H1 (cell line): ENCODE measurements at regions not wholly inside any gene's neighbourhood (a gene's known extent, or its start where the extent isn't known, plus 50 kb on each side); places are given as distances from the start of the nearest gene placed in this dataset.

Experiments used
- ASH2L ChIP-seq: fragments of 200-600, 300-600 bp; sonication (generic); IDR thresholded peaks from one replicate; pipeline ENCODE4 v1.7.1; 2017; ENCODE audit warnings: low read length
- CBX5 ChIP-seq: fragments of 300-800, 300-1000 bp; sonication (generic); IDR thresholded peaks from 2 replicates; pipeline ENCODE4 v1.7.1; 2016; ENCODE audit warnings: antibody characterized with exemption, low read length, low read depth
- CHD7 ChIP-seq: fragments of 300-600 bp; sonication (generic); IDR thresholded peaks from 2 replicates; pipeline ENCODE4 v1.7.1; 2012; ENCODE audit warnings: low read length, moderate library complexity, mild to moderate bottlenecking, inconsistent platforms; ENCODE audit not compliant: insufficient replicate concordance
- JUND ChIP-seq: IDR thresholded peaks from 2 replicates; pipeline ENCODE4 v1.6.1; 2011; ENCODE audit warnings: mild to moderate bottlenecking, improper control_type of control experiment, low read length
- MAFK ChIP-seq: IDR thresholded peaks from 2 replicates; pipeline ENCODE4 v1.6.1; 2012; ENCODE audit warnings: low read depth, mild to moderate bottlenecking, improper control_type of control experiment, low read length
- POU5F1 ChIP-seq: IDR thresholded peaks from 2 replicates; pipeline ENCODE4 v1.6.1; 2011; ENCODE audit warnings: low read depth, mild to moderate bottlenecking, low read length, moderate library complexity
- RXRA ChIP-seq: IDR thresholded peaks from 2 replicates; pipeline ENCODE4 v1.6.1; 2011; ENCODE audit warnings: low read depth, mild to moderate bottlenecking, low read length, moderate library complexity; ENCODE audit not compliant: insufficient read depth
- SIN3A ChIP-seq, 2 experiments: IDR thresholded peaks in 1 of 2; conservative IDR thresholded peaks in 1 of 2; 2 replicates each; pipeline ENCODE4 v1.6.1; 2011 to 2012; ENCODE audit warnings: low read length in 2 of 2, improper control_type of control experiment in 1 of 2, low read depth in 1 of 2, mild to moderate bottlenecking in 1 of 2
- SRF ChIP-seq: IDR thresholded peaks from 2 replicates; pipeline ENCODE4 v1.6.1; 2011; ENCODE audit warnings: mild to moderate bottlenecking, low read depth, low read length, moderate library complexity
- TAF7 ChIP-seq: optimal IDR thresholded peaks from 2 replicates; pipeline ENCODE3; 2011; ENCODE audit warnings: low read depth, mild to moderate bottlenecking, inconsistent platforms, low read length, moderate library complexity, borderline replicate concordance
- TCF12 ChIP-seq: IDR thresholded peaks from 2 replicates; pipeline ENCODE4 v1.6.1; 2011; ENCODE audit warnings: low read depth, mild to moderate bottlenecking, low read length
- TEAD4 ChIP-seq: IDR thresholded peaks from 2 replicates; pipeline ENCODE4 v1.6.1; 2012; ENCODE audit warnings: low read depth, low read length, inconsistent platforms, mixed read lengths

- no peak for TF ChIP-seq CHD7
- TF ChIP-seq JUND = no peak
- no peak for TF ChIP-seq RXRA
- TF ChIP-seq TAF7 = no peak
- TF ChIP-seq CBX5 = no peak
- TF ChIP-seq SRF = no peak
- no peak for TF ChIP-seq TEAD4
- TF ChIP-seq ASH2L = no peak
- TF ChIP-seq TCF12 = no peak
- TF ChIP-seq MAFK = no peak
- no peak for TF ChIP-seq POU5F1
- TF ChIP-seq SIN3A (conservative IDR thresholded peaks at IDR 0.05 in 1 of 2, IDR thresholded peaks at IDR 0.05 in 1 of 2; ENCODE audit: low read depth in 1 of 2, low read length in 2 of 2) = no peak
Measured at GRCh38 chr4:66629927-66630326, 915.4 kb downstream of the CENPC start (continued).
